WTC11 (cell line): ENCODE measurements at regions not wholly inside any gene's neighbourhood (a gene's known extent, or its start where the extent isn't known, plus 50 kb on each side); places are given as distances from the start of the nearest gene placed in this dataset.

Source experiments
- CBFB ChIP-seq: sonication (generic); formaldehyde crosslinking; IDR thresholded peaks from 2 replicates; pipeline ENCODE4 v1.8.1; 2022; ENCODE audit warnings: mild to moderate bottlenecking, low read depth, missing genetic modification reagents
- ZNF263 ChIP-seq: sonication (generic); formaldehyde crosslinking; IDR thresholded peaks from 2 replicates; pipeline ENCODE4 v1.8.1; 2022; ENCODE audit warnings: low read depth, mild to moderate bottlenecking, moderate library complexity, missing genetic modification reagents
- ZNF671 ChIP-seq: fragments of 250-450 bp; sonication (Bioruptor Pico); IDR thresholded peaks from 2 replicates; pipeline ENCODE4 v1.8.0; 2021; ENCODE audit warnings: mild to moderate bottlenecking
- TF ChIP-seq, protein P1 (sequence below): fragments of 250-450 bp; sonication (Bioruptor Pico); IDR thresholded peaks from 2 replicates; pipeline ENCODE4 v1.9.0; 2021; ENCODE audit warnings: mild to moderate bottlenecking, borderline replicate concordance
- TF ChIP-seq, protein P2 (sequence below): sonication (generic); formaldehyde crosslinking; IDR thresholded peaks from 2 replicates; pipeline ENCODE4 v1.8.0; 2023; ENCODE audit warnings: missing genetic modification reagents, mild to moderate bottlenecking, borderline replicate concordance
- TF ChIP-seq, protein P3 (sequence below): fragments of 250-450 bp; sonication (Bioruptor Pico); IDR thresholded peaks from 2 replicates; pipeline ENCODE4 v1.9.0; 2021; ENCODE audit warnings: mild to moderate bottlenecking
- TF ChIP-seq, protein P4 (sequence below): sonication (generic); formaldehyde crosslinking; IDR thresholded peaks from 2 replicates; pipeline ENCODE4 v1.8.1; 2022; ENCODE audit warnings: low read depth, missing genetic modification reagents, borderline replicate concordance
- TF ChIP-seq, protein P5 (sequence below): sonication (generic); formaldehyde crosslinking; IDR thresholded peaks from 2 replicates; pipeline ENCODE4 v1.8.1; 2022; ENCODE audit warnings: missing genetic modification reagents, borderline replicate concordance
- TF ChIP-seq, protein P6 (sequence below): sonication (generic); formaldehyde crosslinking; IDR thresholded peaks from 2 replicates; pipeline ENCODE4 v1.8.1; 2022; ENCODE audit warnings: mild to moderate bottlenecking, missing genetic modification reagents, moderate library complexity, borderline replicate concordance

DNA sequence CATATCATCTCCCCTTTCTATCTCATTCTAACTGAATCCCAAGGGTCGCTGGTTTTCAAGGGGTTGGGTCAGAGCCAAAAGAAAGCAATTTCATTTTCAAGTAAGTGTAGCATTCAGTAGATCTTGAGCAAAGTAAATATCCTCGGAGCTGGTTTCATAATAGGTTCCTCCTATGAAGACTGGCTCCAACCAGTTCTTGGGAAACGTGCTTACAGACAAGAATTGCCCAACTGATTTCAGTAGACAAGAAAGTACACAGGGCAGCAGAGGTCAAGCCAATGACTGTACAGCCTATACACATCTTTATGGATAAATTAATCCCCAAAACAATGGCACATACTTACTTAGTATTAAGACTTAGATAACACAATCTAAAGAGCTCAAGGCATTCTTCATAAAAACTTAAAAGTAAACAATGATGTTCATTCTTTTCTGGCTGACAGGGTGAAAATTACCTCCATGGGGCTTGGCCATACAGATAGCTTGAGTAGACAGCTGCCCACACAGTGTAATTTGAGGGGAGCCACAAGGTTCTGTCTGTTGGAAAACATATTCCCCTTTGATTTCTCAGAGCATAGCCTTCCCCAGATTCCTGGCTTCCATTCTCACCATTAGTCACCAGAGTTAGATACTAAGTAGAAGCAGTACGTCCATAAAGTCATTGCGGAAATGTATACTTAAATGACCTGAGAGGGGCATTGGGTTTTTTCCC lies 163.9 kb downstream of the ARRDC3 start (continued):
- TF ChIP-seq, protein P1, sequence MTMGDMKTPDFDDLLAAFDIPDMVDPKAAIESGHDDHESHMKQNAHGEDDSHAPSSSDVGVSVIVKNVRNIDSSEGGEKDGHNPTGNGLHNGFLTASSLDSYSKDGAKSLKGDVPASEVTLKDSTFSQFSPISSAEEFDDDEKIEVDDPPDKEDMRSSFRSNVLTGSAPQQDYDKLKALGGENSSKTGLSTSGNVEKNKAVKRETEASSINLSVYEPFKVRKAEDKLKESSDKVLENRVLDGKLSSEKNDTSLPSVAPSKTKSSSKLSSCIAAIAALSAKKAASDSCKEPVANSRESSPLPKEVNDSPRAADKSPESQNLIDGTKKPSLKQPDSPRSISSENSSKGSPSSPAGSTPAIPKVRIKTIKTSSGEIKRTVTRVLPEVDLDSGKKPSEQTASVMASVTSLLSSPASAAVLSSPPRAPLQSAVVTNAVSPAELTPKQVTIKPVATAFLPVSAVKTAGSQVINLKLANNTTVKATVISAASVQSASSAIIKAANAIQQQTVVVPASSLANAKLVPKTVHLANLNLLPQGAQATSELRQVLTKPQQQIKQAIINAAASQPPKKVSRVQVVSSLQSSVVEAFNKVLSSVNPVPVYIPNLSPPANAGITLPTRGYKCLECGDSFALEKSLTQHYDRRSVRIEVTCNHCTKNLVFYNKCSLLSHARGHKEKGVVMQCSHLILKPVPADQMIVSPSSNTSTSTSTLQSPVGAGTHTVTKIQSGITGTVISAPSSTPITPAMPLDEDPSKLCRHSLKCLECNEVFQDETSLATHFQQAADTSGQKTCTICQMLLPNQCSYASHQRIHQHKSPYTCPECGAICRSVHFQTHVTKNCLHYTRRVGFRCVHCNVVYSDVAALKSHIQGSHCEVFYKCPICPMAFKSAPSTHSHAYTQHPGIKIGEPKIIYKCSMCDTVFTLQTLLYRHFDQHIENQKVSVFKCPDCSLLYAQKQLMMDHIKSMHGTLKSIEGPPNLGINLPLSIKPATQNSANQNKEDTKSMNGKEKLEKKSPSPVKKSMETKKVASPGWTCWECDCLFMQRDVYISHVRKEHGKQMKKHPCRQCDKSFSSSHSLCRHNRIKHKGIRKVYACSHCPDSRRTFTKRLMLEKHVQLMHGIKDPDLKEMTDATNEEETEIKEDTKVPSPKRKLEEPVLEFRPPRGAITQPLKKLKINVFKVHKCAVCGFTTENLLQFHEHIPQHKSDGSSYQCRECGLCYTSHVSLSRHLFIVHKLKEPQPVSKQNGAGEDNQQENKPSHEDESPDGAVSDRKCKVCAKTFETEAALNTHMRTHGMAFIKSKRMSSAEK (CRISPR knock-in tag): no peak
- TF ChIP-seq, protein P2, sequence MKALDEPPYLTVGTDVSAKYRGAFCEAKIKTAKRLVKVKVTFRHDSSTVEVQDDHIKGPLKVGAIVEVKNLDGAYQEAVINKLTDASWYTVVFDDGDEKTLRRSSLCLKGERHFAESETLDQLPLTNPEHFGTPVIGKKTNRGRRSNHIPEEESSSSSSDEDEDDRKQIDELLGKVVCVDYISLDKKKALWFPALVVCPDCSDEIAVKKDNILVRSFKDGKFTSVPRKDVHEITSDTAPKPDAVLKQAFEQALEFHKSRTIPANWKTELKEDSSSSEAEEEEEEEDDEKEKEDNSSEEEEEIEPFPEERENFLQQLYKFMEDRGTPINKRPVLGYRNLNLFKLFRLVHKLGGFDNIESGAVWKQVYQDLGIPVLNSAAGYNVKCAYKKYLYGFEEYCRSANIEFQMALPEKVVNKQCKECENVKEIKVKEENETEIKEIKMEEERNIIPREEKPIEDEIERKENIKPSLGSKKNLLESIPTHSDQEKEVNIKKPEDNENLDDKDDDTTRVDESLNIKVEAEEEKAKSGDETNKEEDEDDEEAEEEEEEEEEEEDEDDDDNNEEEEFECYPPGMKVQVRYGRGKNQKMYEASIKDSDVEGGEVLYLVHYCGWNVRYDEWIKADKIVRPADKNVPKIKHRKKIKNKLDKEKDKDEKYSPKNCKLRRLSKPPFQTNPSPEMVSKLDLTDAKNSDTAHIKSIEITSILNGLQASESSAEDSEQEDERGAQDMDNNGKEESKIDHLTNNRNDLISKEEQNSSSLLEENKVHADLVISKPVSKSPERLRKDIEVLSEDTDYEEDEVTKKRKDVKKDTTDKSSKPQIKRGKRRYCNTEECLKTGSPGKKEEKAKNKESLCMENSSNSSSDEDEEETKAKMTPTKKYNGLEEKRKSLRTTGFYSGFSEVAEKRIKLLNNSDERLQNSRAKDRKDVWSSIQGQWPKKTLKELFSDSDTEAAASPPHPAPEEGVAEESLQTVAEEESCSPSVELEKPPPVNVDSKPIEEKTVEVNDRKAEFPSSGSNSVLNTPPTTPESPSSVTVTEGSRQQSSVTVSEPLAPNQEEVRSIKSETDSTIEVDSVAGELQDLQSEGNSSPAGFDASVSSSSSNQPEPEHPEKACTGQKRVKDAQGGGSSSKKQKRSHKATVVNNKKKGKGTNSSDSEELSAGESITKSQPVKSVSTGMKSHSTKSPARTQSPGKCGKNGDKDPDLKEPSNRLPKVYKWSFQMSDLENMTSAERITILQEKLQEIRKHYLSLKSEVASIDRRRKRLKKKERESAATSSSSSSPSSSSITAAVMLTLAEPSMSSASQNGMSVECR (CRISPR knock-in tag): no peak
- TF ChIP-seq, protein P3, sequence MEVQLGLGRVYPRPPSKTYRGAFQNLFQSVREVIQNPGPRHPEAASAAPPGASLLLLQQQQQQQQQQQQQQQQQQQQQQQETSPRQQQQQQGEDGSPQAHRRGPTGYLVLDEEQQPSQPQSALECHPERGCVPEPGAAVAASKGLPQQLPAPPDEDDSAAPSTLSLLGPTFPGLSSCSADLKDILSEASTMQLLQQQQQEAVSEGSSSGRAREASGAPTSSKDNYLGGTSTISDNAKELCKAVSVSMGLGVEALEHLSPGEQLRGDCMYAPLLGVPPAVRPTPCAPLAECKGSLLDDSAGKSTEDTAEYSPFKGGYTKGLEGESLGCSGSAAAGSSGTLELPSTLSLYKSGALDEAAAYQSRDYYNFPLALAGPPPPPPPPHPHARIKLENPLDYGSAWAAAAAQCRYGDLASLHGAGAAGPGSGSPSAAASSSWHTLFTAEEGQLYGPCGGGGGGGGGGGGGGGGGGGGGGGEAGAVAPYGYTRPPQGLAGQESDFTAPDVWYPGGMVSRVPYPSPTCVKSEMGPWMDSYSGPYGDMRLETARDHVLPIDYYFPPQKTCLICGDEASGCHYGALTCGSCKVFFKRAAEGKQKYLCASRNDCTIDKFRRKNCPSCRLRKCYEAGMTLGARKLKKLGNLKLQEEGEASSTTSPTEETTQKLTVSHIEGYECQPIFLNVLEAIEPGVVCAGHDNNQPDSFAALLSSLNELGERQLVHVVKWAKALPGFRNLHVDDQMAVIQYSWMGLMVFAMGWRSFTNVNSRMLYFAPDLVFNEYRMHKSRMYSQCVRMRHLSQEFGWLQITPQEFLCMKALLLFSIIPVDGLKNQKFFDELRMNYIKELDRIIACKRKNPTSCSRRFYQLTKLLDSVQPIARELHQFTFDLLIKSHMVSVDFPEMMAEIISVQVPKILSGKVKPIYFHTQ (CRISPR knock-in tag): no peak
- TF ChIP-seq CBFB (no peak), ZNF671 (CRISPR knock-in tag) (no peak), ZNF263 (CRISPR knock-in tag) (no peak)
- TF ChIP-seq, protein P4, sequence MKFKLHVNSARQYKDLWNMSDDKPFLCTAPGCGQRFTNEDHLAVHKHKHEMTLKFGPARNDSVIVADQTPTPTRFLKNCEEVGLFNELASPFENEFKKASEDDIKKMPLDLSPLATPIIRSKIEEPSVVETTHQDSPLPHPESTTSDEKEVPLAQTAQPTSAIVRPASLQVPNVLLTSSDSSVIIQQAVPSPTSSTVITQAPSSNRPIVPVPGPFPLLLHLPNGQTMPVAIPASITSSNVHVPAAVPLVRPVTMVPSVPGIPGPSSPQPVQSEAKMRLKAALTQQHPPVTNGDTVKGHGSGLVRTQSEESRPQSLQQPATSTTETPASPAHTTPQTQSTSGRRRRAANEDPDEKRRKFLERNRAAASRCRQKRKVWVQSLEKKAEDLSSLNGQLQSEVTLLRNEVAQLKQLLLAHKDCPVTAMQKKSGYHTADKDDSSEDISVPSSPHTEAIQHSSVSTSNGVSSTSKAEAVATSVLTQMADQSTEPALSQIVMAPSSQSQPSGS (CRISPR knock-in tag): no peak
- TF ChIP-seq, protein P5, sequence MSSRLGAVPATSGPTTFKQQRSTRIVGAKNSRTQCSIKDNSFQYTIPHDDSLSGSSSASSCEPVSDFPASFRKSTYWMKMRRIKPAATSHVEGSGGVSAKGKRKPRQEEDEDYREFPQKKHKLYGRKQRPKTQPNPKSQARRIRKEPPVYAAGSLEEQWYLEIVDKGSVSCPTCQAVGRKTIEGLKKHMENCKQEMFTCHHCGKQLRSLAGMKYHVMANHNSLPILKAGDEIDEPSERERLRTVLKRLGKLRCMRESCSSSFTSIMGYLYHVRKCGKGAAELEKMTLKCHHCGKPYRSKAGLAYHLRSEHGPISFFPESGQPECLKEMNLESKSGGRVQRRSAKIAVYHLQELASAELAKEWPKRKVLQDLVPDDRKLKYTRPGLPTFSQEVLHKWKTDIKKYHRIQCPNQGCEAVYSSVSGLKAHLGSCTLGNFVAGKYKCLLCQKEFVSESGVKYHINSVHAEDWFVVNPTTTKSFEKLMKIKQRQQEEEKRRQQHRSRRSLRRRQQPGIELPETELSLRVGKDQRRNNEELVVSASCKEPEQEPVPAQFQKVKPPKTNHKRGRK (CRISPR knock-in tag): no peak
- TF ChIP-seq, protein P6, sequence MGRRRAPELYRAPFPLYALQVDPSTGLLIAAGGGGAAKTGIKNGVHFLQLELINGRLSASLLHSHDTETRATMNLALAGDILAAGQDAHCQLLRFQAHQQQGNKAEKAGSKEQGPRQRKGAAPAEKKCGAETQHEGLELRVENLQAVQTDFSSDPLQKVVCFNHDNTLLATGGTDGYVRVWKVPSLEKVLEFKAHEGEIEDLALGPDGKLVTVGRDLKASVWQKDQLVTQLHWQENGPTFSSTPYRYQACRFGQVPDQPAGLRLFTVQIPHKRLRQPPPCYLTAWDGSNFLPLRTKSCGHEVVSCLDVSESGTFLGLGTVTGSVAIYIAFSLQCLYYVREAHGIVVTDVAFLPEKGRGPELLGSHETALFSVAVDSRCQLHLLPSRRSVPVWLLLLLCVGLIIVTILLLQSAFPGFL (CRISPR knock-in tag): no peak
